Astrocyte of the cerebellum (primary cell): ENCODE measurements at regions not wholly inside any gene's neighbourhood (a gene's known extent, or its start where the extent isn't known, plus 50 kb on each side); places are given as distances from the start of the nearest gene placed in this dataset.

Experiments
- DNase-seq: peaks from one replicate; pipeline ENCODE4 v3.0.0-alpha.2; 2011; ENCODE audit warnings: low read depth
- H3K4me3 ChIP-seq: 2 replicates; pipeline ENCODE4 v1.5.1; 2011; ENCODE audit warnings: mild to moderate bottlenecking, low read depth, low read length, moderate library complexity
- in situ Hi-C: cut with HindIII; loops from 2 replicates; pipeline ENCODE4 v1.10.0; 2017; ENCODE audit warnings: low sequenced_read_pairs
- TF ChIP-seq, protein P1 (sequence below): IDR thresholded peaks from 2 replicates; pipeline ENCODE4 v1.5.1; 2012; ENCODE audit warnings: low read length, low read depth, moderate library complexity, mild to moderate bottlenecking; ENCODE audit errors: missing control alignments

DNA sequence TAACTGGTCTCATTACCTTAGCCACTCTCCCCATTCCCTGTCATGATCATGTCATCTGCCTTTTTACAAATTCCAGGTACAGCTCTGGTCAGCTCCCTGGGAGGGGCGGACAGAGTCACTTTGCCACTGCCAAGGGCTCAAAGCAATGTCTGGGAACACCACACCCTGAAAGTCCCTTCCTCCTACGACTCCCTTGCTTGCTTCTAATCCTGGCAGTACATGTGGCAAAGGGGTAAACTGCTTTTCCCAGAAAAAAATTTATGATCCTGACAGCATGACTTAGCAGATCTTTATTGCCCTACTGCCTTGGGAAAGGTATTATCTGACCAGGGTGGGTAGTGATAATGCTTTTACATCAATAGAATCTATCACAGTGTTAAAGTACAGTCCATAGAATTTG lies 376.0 kb upstream of the PDE3A start:
- no peak for DNase-seq
- TF ChIP-seq, protein P1, sequence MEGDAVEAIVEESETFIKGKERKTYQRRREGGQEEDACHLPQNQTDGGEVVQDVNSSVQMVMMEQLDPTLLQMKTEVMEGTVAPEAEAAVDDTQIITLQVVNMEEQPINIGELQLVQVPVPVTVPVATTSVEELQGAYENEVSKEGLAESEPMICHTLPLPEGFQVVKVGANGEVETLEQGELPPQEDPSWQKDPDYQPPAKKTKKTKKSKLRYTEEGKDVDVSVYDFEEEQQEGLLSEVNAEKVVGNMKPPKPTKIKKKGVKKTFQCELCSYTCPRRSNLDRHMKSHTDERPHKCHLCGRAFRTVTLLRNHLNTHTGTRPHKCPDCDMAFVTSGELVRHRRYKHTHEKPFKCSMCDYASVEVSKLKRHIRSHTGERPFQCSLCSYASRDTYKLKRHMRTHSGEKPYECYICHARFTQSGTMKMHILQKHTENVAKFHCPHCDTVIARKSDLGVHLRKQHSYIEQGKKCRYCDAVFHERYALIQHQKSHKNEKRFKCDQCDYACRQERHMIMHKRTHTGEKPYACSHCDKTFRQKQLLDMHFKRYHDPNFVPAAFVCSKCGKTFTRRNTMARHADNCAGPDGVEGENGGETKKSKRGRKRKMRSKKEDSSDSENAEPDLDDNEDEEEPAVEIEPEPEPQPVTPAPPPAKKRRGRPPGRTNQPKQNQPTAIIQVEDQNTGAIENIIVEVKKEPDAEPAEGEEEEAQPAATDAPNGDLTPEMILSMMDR, result no peak
- in situ Hi-C loops, result no loop called here
- no peak overlapping the region for H3K4me3 ChIP-seq

DNA sequence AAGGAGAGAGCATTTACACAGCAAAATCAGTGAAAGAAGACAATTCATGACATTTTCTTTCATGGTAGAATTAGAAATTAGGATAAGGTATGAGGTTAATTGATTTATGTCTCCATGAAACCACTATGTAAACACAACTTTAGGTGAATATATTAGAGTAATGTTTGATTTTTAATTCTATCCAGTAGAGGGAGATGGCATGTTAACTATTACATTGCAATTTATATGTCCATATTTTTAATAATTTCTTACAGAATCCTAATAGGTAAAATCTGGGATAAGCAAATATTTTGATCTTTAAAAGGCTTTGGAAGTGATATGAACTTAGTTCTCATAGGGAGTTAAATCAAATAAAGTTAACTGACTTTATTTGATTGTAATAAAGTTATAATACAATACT lies 373.4 kb upstream of the PDE3A start:
- no peak for DNase-seq
- in situ Hi-C loops, result no loop called here
- TF ChIP-seq, protein P1, result no peak
- no peak overlapping the region for H3K4me3 ChIP-seq

DNA sequence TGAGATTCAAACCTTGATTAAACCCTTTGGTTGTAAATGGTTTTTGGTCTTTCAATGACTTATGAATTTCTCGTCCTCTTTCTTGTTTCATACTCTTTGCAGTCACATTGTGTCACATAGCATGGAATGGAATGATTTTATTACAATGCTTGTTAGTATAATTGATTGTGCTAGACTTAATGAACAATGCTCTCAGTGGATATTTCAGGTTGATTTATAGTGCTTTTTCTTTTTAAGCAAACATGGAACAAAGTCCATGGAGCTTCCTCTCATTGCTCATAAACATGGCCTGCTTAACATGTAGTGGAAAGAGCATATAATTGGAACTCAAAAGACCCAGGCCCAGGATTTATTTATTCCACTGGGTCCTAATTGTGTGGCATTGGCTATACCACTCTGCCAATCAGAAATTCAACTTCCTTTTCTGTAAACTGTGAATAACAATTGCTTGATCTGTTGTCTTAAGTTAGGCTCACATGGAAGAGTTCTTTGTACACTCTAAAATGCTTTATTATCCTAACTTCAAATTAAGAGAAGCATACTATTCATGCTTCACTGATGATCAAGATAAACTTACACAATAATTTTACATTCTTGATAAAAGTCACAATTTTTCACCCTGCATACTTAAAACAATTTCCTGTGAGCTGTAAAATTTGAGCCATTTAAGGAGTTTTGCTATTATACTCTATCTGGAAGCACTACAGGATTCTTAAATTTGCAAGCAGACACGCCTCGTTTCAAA lies 370.5 kb upstream of the PDE3A start:
- TF ChIP-seq, protein P1, result no peak
- no peak overlapping the region for H3K4me3 ChIP-seq
- no peak for DNase-seq
- in situ Hi-C loops, result no loop called here

DNA sequence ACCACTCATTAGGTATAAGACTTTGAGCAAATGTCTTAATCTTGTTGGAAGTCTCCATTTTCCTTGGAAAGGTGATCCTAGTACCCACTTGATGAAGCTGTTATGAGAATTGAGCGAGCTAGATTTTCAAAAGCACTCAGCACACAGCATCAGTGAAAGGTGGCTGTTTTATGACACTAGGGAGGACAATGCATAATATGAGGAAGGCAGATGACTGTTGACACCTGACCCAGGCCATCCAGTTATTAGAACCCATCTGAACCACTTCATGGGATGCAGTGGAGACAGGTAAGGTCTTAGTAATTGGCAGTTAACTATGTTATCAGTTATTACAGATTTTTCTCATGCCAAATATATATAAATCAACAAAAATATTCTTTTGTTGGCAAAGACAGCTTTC lies 369.9 kb upstream of the PDE3A start:
- H3K4me3 ChIP-seq, result no peak overlapping the region
- DNase-seq, result no peak
- in situ Hi-C loops, result no loop called here
- TF ChIP-seq, protein P1, result no peak

DNA sequence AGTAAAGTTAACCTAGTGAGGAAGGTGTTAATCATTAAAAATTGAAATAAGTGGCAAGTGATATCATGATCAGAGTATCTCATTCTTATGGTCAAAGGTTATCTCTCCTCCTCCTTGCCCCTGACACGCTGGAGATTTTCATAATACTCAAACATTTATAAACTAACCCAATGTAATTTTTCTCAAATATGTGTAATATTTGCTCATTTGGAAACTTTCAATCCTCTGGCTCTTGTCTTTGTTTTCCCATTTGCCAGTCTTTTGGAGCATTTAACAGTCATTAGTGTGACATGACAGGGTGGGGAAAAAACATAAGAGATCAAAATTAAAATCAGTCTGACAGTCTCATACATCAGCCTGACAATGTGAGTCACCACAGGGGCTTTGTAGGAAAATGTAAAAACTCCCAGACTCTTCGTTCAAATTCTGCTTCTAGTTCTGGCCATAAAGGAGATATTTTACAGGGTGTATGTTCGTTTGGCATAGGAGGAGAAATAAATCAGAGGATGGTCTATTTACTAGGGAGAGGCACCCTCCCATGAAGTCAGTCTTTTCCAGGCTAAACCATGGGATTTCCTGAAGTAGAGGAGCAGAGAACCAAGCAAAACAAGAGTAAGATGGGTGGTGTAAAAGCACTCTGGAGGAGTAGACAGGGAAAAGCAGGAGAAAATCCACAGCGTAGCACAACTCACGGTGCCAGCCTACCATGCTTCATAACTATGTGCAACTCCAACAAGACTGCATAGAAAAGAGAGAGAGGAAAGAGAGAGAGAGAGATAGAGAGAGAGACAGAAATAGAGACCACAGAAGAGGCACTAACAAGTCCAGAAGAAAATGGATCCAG lies 369.2 kb upstream of the PDE3A start:
- H3K4me3 ChIP-seq, result no peak overlapping the region
- TF ChIP-seq, protein P1, result no peak
- DNase-seq, result no peak
- in situ Hi-C loops, result no loop called here

DNA sequence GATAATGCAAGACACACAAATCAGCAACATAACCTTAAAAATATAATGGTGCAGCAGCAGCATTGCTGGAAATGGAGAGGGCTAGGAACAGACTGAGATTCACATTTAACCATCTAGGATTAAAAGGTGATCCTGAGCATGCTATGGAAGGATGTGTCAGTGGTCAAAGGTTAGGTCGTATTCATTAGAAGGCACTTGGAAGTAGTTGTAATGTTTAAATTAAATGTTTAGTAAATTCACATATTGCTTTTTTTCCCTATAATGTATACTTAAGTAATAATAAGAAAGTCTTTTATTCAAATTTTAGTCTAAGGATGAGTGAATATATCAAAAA lies 368.6 kb upstream of the PDE3A start:
- DNase-seq, result no peak
- in situ Hi-C loops, result no loop called here
- TF ChIP-seq, protein P1, result no peak

More for the DNA sequence above, 368.6 kb upstream of the PDE3A start:
- no peak overlapping the region for H3K4me3 ChIP-seq
